GM23248 (cell line): ENCODE measurements at regions not wholly inside any gene's neighbourhood (a gene's known extent, or its start where the extent isn't known, plus 50 kb on each side); places are given as distances from the start of the nearest gene placed in this dataset.

Experiments
- EZH2 ChIP-seq: fragments of 200-600 bp; sonication (generic); IDR thresholded peaks from 2 replicates; pipeline ENCODE4 v1.6.1; 2018; ENCODE audit warnings: antibody characterized with exemption, mild to moderate bottlenecking; ENCODE audit not compliant: insufficient read depth, poor library complexity, severe bottlenecking
- EZH2phosphoT487 ChIP-seq: fragments of 200-600 bp; sonication (generic); IDR thresholded peaks from 2 replicates; pipeline ENCODE4 v1.6.1; 2018; ENCODE audit warnings: antibody characterized with exemption, moderate library complexity, mild to moderate bottlenecking, low read depth; ENCODE audit not compliant: insufficient read depth

- no peak for TF ChIP-seq EZH2
- no peak for TF ChIP-seq EZH2phosphoT487
Measured at GRCh38 chr20:58113716-58114115, 114.7 kb downstream of the ANKRD60 start.
